ENCODE measurements at regions not wholly inside any gene's neighbourhood (a gene's known extent, or its start where the extent isn't known, plus 50 kb on each side); places are given as distances from the start of the nearest gene placed in this dataset.
"Not testable (repeated sequence)": the region's sequence is repeated elsewhere in the genome, so short reads cannot be mapped to it uniquely, and the experiment has no call there.

GRCh38 chr6:138666636-138667035 is 106.9 kb upstream of the CCDC28A start:
- no peak for DNase-seq

- no peak for DNase-seq
Measured at GRCh38 chr6:138667408-138667807, 106.2 kb upstream of the CCDC28A start.

GRCh38 chr6:138671351-138671750 is 102.2 kb upstream of the CCDC28A start:
- no peak for DNase-seq

- no peak for DNase-seq
Measured at GRCh38 chr6:138673346-138674014, 100.1 kb upstream of the CCDC28A start.

GRCh38 chr6:138674444-138674843 is 99.1 kb upstream of the CCDC28A start:
- not testable (repeated sequence) for DNase-seq

GRCh38 chr6:138677538-138677937 is 96.0 kb upstream of the CCDC28A start:
- no peak for DNase-seq

GRCh38 chr6:138678168-138678567 is 95.4 kb upstream of the CCDC28A start:
- DNase-seq = no peak

- no peak for DNase-seq
Measured at GRCh38 chr6:138680085-138680484, 93.5 kb upstream of the CCDC28A start.

- DNase-seq = no peak
Measured at GRCh38 chr6:138681627-138682026, 91.9 kb upstream of the CCDC28A start.

- no peak for DNase-seq
Measured at GRCh38 chr6:138682704-138683527, 90.7 kb upstream of the CCDC28A start.

GRCh38 chr6:138685257-138685656 is 88.3 kb upstream of the CCDC28A start:
- DNase-seq = no peak

- no peak for DNase-seq
Measured at GRCh38 chr6:138685781-138686180, 87.8 kb upstream of the CCDC28A start.

- DNase-seq = no peak
Measured at GRCh38 chr6:138688580-138688979, 85.0 kb upstream of the CCDC28A start.

GRCh38 chr6:138689849-138690248 is 83.7 kb upstream of the CCDC28A start:
- no peak for DNase-seq

- no peak for DNase-seq
Measured at GRCh38 chr6:138690975-138691594, 82.5 kb upstream of the CCDC28A start.

- DNase-seq = no peak
Measured at GRCh38 chr6:138691595-138692057, 81.9 kb upstream of the CCDC28A start.

- peak; percentile 75 for DNase-seq
Measured at GRCh38 chr6:138692058-138692977, 81.3 kb upstream of the CCDC28A start.

GRCh38 chr6:138692978-138693909 is 80.3 kb upstream of the CCDC28A start:
- peak; percentile 14 for DNase-seq

- DNase-seq = no peak
Measured at GRCh38 chr6:138695193-138695592, 78.4 kb upstream of the CCDC28A start.

- no peak for DNase-seq
Measured at GRCh38 chr6:138714493-138714892, 59.1 kb upstream of the CCDC28A start.

GRCh38 chr6:138716013-138716412 is 57.6 kb upstream of the CCDC28A start:
- no peak for DNase-seq

All from midbrain (tissue), 1 donor.